COLO829 (cell line): ENCODE measurements at regions not wholly inside any gene's neighbourhood (a gene's known extent, or its start where the extent isn't known, plus 50 kb on each side); places are given as distances from the start of the nearest gene placed in this dataset.

Experiments
- DNase-seq: peaks from one replicate; pipeline ENCODE4 v3.0.0; 2012; ENCODE audit warnings: low spot score

DNA sequence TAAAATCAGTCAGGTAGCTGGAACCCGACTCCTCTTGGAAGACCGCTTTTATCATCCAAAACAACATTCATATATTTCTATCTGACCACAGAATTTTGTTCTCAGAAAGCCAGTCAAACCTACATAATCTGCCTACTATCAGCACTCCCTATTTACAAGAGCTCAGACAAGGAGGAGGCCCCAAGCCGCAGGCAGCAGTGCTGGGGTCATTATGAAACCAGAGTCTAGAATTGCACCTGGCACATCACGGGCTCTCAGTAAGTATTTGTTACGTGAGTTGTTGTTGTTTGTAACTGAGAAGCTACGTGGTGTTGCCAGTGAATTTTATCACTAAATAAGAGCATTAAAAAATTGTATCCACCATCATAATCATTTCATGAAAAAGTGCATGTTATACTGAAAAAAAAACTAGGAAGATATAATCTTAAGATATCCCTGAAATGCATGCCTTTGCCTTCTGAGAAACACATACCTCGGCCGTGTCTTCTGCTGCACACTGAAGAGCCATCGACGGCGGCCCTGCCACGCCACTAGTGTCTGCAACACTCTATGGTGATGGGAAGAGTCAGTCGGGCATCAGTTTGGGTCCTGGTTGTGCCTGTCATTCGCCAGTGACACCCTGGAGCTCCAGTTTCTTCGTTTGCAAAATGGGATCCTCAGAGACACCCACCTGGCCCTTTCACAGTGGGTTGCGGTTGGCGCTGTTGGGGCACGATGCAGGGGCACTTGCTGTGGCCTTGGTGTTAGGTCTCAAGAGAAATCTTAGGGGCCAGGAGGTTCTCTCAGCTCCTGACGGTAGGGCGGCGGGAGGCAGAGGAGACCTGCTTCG is 505.9 kb downstream of the EIPR1 start:
- DNase-seq, result no peak

DNA sequence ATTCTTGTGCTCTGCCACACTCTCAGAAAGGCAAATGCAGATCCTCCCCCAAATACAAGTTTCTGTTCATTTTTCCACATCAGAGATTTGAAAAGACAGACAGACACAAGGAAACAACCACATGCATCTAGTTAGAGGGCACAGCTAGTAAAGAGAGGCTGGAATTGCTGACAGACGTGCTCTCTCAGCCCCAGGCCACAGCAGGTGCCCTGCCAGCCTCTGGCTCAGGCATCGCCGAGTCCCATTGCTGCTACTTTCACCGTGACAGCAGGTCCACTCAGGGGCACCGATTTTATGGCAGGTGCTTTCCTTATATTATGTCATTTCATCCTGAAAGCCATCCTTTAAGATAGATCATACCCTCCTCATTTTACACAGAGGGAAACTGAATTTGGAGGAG is 507.5 kb downstream of the EIPR1 start:
- DNase-seq, result no peak

DNA sequence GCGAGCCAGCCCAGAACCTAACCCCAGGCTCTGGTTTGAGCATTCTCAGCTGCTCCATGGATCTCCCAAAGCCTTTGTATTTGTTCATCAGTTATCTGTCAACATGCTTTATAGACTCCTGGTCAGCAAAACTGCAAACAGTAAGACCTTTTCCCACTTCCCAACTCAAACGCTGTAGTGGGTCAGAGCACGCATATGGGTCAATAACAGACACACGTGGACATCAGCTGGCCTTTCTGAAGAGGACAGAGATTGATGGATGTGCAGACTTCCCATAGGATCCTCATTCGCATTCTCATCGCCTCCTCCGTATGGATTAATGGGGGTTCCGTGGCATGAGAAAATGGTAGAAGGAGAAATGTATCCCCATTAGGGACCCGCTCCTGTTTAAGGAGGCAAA is 508.1 kb downstream of the EIPR1 start:
- DNase-seq, result no peak

DNA sequence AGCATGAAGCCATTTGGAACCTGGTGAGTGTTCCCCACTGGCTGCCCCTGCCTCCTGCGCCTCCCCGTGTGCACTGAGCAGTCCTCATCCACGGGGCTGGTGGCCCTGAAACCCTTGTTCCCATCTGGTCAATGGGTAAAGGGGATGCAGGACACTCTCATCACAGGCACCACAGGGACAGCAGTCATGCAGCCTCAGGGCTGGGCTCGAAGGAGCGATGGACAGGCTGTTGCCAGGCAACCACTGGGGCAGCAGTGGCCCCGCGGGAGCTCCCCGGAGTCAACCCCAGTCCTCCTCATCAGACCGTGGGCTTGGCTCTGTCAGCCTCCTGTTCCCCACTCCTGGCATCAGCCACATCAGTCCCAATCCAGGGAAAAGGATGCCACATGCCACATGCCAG is 509.5 kb downstream of the EIPR1 start:
- no peak for DNase-seq

DNA sequence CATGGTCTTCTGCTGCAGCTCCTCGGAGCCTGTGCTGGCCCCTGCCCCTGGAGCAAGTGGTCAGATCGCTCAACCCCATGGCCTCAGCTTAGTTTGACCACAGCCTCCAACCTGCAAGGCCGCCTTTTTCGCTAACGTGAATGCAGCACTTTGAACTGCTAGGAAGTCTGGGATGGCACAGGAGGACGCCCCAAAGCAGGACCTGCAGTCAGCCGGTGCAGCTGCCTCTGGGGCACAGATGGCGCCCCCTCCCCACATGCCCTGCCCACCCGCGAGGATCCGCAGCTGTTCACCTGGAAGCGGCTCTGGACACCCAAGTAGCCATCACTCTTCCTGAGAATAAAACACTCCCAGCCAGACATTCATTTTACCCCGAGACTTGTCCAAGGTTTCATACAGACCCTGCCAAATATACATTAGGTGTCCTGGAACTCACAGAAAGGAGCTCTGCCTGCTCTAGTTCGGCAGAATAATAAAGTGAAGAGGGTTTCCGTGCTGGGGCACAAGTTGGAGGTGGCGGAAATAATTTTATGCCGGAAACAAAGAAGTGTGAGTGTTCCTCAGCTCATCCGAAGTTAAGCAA is 510.1 kb downstream of the EIPR1 start:
- DNase-seq, result no peak

DNA sequence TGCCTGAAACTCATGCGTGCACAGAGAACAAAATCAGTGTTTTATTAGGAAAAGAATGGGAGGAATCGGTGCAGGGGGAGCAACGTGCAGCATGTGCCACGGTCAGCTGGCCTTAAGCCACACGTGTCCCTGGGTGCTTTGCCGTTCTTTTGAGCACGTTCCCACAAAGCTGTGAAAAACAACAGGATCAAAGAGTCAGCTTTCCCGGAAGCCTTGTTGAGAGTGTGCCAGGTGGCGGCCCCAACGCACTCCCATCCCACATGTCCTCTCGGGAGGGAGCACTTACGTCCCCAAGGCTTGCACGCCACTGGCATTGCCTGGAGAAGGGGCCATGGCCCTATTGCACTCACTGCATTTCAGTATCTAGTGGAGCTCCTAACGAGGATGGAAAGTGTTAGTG is 511.2 kb downstream of the EIPR1 start:
- no peak for DNase-seq

DNA sequence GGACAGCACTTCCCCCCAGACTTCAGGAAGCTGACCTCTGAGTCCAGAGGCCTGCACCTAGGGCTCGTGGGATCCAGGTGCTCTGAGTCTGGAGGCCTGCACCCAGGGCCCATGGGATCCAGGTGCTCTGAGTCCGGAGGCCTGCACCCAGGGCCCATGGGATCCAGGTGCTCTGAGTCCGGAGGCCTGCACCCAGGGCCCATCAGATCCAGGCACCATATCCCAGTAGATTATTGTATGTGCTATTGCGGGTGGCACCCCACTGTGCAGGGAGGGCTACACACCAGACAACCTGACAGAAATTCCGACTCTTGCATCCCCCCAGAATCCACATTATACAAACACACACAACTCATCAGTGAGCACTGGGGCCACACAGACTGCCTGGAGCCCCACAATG is 515.2 kb downstream of the EIPR1 start:
- DNase-seq, result no peak

DNA sequence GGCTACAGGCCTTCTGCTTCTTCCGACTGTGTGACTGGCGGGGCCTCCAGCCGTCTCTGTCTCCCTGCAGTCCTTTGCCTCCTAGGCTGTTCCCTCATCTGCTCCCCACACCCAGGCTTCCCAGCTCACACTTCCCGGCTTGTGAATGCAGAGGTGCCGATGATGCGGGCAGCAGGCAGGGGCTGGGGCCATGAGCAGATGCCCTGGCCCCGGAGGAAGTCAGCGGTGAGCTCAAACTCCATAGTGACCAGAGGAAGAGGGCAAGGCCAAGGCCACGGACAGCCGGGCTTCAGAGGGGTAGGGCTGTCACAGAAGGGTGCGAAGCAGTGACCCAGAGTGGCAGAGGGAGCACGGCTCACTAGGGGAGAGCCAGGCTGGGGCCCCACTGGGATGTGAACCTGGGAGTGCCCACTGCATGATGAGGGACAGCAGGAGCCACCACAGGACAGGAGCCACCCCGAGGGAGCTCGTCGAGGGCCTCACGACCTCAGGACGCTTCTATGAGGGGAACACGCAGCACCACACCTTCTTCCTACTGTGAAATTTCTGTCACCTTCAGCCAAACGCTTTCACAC is 515.9 kb downstream of the EIPR1 start:
- DNase-seq, result no peak

DNA sequence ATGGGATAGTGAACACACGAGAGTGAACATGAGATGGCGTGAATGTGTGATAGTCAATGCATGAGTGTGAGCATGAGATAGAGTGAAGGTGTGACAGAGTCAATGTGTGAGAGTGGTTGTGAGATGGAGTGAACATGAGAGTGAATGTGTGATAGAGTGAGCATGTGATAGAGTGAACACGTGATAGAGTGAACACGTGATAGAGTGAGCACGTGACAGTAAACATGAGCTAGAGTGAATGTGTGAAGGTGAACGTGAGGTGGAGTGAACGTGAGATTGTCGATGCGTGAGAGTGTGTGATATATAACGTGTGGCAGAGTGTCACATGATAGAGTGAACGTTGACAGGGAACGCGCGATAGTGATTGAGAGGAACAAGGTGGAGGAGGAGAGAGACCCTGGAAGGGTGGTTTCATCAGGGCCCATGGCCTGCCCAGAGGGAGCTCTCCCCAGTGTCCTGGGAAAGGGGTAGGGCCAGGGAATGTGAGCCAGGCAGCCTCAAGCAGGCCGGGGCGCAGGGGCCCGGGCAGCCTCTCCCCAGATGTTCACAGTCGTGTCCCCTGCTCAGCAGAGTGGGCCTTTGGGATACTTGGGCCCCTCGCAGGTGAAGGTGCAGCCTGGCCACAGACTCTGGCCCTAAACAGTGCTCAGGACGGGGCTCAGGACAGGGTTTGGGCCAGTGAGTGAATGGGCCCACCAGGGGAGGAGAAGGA is 516.9 kb downstream of the EIPR1 start:
- no peak for DNase-seq

DNA sequence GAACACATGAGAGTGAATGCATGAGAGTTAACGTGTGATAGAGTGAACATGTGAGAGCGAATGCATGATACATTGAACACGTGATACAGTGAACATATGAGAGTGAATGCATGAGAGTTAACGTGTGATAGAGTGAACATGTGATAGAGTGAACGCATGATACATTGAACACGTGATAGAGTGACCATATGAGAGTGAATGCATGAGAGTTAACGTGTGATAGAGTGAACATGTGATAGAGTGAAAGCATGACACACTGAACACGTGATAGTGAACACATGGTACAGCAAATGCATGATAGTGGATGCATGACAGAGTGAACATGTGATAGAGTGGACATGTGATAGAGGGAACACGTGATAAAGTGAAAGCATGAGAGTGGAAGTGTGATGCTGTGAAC is 517.9 kb downstream of the EIPR1 start:
- no peak for DNase-seq

DNA sequence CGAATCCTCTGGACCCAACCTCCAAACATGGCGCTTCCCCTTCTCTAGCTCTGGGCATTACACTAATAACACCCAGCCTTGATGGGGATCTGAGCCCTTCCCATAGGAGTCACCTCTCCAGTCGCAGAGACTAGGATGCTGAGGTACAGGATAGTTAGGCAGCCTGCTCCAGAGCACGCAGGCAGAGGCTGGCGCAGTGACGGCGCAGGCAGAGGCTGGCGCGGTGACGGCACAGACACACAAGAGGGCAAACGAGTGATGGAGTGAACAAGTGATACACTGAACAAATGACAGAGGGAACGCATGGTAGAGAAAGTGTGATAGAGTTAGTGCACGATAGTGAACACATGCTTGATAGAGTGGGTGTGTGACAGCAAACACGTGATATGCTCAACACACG is 518.5 kb downstream of the EIPR1 start:
- DNase-seq, result no peak

DNA sequence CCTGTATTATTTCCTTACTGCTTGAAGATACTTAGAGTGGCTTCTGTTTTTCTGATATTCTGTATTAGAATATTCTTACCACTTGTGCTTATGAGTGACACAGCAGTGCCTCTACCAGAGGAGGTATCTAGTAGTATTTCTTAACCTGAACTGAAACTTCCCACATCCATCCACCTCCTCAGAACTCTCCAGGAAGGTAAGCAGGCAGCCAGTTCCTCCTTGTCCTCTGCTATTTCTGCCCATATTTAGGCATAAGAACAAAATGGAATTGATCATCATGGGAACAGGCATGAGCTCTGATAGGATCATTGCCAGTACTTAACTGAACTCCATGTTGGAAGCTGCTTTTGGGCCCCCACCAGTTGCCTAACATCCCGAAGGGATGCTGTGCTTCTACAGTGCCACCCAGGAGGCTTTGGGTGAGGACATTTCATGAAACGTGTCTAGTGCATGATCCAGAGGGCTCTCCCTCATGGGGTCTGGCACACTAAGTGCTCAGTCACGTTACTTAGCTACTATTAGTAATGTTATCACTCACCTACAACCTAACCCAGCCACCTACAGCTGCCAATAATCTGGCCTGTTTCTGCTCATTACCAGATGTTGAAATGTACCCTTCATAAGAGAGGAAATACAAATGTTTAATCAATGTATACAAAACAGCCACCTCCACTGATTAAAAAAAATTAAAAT is 520.7 kb downstream of the EIPR1 start:
- no peak for DNase-seq

DNA sequence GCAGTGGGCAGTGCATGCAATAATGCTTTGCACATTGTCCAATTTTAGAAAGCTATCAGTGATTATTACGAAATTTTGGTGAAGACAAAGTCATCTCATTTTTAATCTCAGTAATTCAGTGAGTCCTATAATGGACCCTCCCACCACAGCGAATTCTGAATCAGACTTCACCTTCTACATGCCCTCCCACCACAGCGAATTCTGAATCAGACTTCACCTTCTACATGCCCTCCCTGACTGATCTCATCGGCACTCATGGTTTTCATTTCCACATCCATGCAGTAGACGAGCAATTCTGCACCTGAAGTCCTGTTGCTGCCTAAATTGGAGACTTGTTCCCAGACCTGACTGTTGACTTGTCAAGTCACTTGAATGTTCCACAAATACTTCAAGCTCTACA is 522.3 kb downstream of the EIPR1 start:
- no peak for DNase-seq

DNA sequence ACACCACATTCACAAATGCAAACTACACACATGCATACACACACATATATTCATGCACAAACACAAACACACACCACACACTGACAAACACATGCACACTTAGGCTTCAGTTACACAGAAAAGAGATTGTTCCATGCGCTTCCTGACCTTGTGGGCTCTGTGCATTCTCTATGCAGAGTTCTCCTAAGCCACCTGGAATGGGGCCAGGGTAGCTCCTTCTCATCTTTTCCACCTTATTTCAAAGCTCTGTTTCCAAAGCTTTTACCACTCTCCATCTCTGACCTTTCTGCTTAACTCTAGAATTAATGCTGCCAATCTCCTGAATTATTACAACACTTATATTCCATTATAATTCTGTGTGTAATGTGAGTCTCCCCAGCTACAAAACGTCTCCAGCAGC is 522.3 kb upstream of the MYT1L start:
- no peak for DNase-seq

DNA sequence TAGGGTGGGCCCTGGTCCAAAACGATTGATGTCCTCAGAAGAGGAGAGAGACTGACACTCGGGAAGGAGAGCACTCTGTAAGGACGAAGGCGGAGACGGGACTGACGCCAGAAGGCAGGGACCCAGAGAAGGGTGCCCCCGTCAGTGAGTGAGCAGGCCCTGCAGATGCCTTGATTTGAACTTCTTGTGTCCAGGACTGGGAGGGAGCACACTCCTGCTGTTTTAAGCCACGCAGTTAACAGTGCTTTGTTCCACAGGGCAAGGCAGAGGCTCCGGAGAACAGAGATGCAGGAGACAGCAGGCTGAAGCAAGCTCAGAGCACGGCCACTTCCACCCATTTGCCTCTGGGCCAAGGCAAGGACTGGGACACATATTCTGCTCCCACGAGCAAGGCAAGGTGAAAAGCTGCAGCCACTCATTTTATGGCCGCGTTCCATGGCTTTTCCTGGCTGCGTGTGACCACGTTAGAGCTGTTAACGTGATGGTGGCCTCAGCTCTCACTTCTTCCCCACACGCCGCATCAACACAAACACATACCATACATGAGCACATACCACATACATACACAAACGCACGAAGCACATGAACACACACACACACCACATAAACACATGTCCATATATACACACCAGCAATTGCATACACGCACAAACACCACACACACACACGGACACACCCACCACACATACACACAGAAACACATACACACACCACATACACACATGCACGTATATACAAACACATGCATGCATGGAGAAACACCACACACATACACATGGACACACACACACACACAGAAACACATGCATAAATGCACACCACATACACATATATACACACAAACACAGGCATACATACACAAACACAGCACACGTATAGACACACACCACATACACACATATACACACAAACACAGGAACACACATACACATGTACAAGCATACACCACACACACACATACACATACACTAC is 521.0 kb upstream of the MYT1L start:
- DNase-seq, result no peak

DNA sequence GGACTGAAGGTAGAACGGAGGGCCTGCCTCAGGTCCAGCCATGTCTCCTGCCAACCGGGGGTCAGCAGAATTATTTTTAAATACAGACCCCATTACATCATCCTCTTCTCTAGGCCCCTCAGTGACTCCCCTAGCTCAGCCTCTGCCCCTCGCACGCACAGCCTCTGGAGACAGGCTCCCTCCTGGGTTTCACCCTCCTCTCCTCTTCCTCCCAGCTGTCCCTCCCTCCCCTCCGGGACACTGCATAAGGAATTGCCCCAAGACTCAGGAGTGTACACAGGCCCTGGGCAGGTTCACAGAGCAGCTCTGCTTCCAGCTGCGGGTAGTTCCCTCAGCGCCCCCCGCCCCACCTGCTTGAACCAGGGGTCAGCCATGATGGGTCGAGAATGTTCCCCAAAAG is 520.2 kb upstream of the MYT1L start:
- DNase-seq, result no peak

DNA sequence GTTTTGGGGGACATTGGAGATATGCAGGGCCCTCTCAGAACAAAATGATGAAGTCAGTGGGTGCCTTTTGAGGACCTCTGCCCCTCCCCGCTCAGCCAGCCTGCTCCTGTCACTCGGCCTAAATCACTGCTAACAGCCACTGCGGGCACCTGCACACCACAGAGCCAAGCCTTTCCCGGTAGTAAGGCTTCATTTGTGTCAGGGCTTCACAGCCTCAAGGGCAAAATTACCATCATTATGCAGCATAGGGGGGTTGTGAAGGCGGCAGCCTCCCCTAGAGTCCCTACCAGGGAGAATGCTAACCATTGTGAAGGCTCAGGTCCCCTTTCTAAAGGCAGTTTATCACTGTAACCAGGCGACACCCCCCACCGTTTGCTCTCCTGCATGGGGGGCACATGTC is 519.8 kb upstream of the MYT1L start:
- DNase-seq, result no peak

DNA sequence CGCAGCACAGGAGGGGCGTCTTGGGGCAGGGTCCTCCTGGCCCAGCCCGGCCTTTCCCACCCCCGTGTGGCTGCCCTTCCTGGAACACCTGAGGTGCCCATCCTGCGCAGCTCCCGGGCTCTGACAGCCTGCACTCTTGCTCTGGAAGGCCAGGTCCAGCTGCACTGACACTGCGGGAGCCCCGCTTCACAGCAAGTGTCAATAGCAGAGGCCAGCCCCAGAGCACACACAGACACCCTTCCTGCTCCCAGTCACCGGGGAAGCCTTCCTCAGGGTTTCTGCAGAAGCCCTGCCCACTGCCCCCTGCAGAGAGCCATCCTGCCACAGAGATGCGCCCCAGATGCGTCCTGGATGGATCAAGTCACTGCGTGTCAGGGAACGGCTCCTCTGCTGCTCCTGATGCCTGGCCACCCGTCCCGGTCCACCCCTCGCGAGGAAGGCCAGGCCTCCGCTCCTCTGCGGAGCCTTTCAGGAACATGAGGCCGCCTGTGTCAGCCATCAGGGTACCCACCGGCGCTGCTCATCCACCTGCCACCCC is 519.2 kb upstream of the MYT1L start:
- DNase-seq, result no peak

DNA sequence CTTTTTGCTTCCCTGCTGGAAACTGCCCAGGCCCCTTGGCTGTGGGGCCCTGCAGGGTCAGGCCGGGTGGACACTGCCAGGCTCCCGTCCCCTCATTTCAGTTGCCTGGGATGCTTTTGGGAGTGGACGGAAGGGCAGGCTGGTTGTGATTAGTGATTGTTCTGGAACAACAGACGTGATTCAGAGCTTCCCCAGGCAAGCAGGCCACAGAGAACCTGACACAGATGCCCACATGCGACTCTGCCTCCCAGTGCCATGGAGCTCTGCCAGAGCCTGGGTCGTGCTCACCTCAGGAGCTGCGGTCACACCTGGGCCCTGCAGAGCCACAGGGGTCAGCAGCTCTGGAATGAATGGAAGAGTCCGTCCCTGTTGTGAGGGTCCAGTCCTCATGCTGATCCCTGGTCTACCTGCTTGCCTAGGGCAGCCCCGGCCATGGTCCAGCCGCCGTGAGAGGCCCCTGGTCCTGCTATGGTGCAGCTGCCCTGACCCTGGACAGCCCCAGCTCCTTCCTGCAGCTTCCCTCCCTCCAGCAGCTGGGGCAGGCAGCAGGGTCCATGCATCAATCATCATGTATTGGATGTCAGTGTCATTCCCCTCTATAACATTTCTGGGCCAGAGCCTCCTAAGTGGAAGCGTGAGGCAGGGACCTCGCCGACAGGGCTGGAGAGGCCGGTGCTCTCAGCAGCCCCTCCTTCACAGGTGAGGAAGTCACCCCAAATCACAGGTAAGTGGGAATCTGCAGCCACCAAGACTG is 518.6 kb upstream of the MYT1L start:
- DNase-seq, result no peak

DNA sequence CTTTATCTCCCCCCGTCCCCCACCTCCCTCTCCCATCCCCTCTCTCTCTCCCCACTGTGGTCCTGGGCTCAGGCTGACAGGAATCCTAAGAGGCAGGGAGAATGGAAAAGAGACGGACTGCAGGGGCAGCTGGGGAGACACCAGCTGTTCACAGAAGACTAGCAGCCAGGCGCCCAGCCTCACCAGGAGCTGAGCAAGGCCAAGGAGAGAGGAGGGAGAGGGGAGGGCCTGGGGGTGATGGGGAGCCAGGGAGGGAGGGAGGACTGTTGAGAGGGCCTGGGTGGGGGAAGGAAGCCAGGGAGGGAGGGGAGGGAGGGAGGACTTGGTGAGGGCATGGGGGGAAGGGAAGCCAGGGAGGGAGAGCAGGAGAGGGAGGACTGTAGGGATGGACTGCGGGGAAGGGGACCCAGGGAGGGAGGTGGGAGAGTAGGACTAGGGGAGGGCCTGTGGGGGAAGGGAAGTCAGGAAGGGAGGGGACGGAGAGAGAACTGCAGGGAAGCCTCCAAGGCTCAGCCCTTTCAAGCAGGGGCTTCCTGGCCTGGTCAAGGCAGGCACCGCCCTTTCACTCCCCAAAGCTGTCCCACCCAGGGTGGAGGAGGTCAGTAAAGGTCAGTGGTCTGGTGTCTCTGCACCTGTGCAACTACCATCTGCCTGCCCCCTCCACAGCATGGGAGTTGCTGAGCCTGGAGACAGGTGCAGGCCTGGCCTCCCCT is 517.7 kb upstream of the MYT1L start:
- no peak for DNase-seq
